CD4-positive, alpha-beta T cell treated with Interferon alpha-2 for 1 hour (primary cell): ENCODE measurements at regions not wholly inside any gene's neighbourhood (a gene's known extent, or its start where the extent isn't known, plus 50 kb on each side); places are given as distances from the start of the nearest gene placed in this dataset.
"Not testable (repeated sequence)": the region's sequence is repeated elsewhere in the genome, so short reads cannot be mapped to it uniquely, and the experiment has no call there.

Experiments used
- DNase-seq, 2 donors: peaks; one replicate each; pipeline ENCODE4 v3.0.0-alpha.2; 2020 to 2022

GRCh38 chrY:20891440-20892160, 135.7 kb downstream of the RPS4Y2 start:
- DNase-seq = no peak

- DNase-seq = peak in 1 of 2 donors; percentile 52
Measured at GRCh38 chrY:20925350-20926091, 169.6 kb downstream of the RPS4Y2 start.

GRCh38 chrY:20929691-20930342, 173.9 kb downstream of the RPS4Y2 start:
- no peak for DNase-seq

GRCh38 chrY:20936709-20937251, 180.9 kb downstream of the RPS4Y2 start:
- DNase-seq = not testable (repeated sequence)

- peak in 1 of 2 donors; percentile 6 for DNase-seq
Measured at GRCh38 chrY:20961512-20961911, 205.6 kb downstream of the RPS4Y2 start.

- no peak for DNase-seq
Measured at GRCh38 chrY:20967828-20968227, 211.9 kb downstream of the RPS4Y2 start.

- DNase-seq = peak in 1 of 2 donors; percentile 26
Measured at GRCh38 chrY:20968237-20968636, 212.3 kb downstream of the RPS4Y2 start.

- no peak for DNase-seq
Measured at GRCh38 chrY:20971371-20971770, 215.5 kb downstream of the RPS4Y2 start.

GRCh38 chrY:20986037-20986436, 230.1 kb downstream of the RPS4Y2 start:
- no peak for DNase-seq

- DNase-seq = no peak
Measured at GRCh38 chrY:20990123-20990522, 234.2 kb downstream of the RPS4Y2 start.

GRCh38 chrY:20990869-20991548, 235.1 kb downstream of the RPS4Y2 start:
- DNase-seq = peak in 1 of 2 donors; percentile 34

GRCh38 chrY:20997355-20997754, 241.4 kb downstream of the RPS4Y2 start:
- no peak for DNase-seq

GRCh38 chrY:20998016-20998415, 242.1 kb downstream of the RPS4Y2 start:
- no peak for DNase-seq

- DNase-seq = no peak
Measured at GRCh38 chrY:20998483-20998882, 242.6 kb downstream of the RPS4Y2 start.

- no peak for DNase-seq
Measured at GRCh38 chrY:21001102-21001501, 245.2 kb downstream of the RPS4Y2 start.

GRCh38 chrY:21003059-21003458, 247.2 kb downstream of the RPS4Y2 start:
- no peak for DNase-seq

GRCh38 chrY:21005531-21005930, 249.6 kb downstream of the RPS4Y2 start:
- no peak for DNase-seq

GRCh38 chrY:21021811-21022210, 265.9 kb downstream of the RPS4Y2 start:
- DNase-seq = no peak

GRCh38 chrY:21022326-21023044, 266.6 kb downstream of the RPS4Y2 start:
- peak in 1 of 2 donors; percentile 30 for DNase-seq

- DNase-seq = no peak
Measured at GRCh38 chrY:21023906-21024305, 268.0 kb downstream of the RPS4Y2 start.

GRCh38 chrY:21028506-21028905, 272.6 kb downstream of the RPS4Y2 start:
- no peak for DNase-seq

- no peak for DNase-seq
Measured at GRCh38 chrY:21033363-21033762, 277.5 kb downstream of the RPS4Y2 start.
